ENCODE measurements at regions not wholly inside any gene's neighbourhood (a gene's known extent, or its start where the extent isn't known, plus 50 kb on each side); places are given as distances from the start of the nearest gene placed in this dataset.
A peak's percentile ranks its signal among the peaks of the same experiment; 100 is the strongest.

DNA sequence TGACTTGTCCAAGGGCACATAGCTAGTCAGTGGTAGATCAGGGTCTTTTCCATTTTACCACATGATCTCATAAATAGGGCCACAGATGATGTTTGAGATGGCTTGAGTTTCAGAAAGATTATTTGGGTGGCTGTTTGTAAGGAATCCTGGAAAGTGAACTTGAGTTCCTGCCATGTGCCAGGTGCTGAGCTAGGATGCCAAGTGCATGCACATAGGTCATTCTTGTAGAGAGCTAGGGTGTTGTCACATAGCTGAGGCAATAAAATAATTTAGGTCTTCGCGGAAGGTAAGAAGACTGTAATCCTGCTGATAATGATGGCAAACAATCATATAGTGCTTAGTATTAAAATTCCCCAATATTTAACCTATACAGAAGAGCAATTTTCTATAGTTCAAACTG, 1162.6 kb upstream of the TENM4 start:
- Mint-ChIP-seq H3K4me3 (no peak overlapping the region), H3K27me3 (ENCODE audit: low read depth) (no peaks in the 10 kb centered on the region), H3K4me1 (peaks cover 14% of the 10 kb centered on the region), H3K36me3 (ENCODE audit: low read depth) (no peaks in the 10 kb centered on the region), H3K27ac (ENCODE audit: unreplicated experiment) (no peak overlapping the region), H3K9me3 (no peaks in the 10 kb centered on the region)
- no peak for DNase-seq (ENCODE audit: low read depth, low spot score)
- TF ChIP-seq, protein P1, sequence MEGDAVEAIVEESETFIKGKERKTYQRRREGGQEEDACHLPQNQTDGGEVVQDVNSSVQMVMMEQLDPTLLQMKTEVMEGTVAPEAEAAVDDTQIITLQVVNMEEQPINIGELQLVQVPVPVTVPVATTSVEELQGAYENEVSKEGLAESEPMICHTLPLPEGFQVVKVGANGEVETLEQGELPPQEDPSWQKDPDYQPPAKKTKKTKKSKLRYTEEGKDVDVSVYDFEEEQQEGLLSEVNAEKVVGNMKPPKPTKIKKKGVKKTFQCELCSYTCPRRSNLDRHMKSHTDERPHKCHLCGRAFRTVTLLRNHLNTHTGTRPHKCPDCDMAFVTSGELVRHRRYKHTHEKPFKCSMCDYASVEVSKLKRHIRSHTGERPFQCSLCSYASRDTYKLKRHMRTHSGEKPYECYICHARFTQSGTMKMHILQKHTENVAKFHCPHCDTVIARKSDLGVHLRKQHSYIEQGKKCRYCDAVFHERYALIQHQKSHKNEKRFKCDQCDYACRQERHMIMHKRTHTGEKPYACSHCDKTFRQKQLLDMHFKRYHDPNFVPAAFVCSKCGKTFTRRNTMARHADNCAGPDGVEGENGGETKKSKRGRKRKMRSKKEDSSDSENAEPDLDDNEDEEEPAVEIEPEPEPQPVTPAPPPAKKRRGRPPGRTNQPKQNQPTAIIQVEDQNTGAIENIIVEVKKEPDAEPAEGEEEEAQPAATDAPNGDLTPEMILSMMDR (conservative IDR thresholded peaks at IDR 0.05) = no peak

DNA sequence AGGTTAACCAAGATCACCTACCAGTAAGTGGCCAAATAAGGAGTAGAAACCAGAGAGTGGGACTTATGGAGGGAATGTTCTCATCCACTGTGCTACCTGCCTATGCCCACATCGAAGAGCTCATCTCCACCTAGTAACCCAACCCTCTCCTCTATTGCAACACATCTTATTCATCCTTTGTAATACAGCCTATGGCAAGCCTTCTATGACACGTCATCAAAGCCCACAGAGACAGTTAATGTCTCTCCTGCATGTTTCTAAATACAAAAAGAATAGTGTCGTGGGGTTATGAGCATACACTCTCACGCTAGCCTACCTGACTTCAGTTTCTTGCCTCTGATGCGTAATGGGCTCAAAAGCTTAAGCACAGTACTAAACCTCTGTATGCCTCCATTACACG, 1158.1 kb upstream of the TENM4 start:
- H3K36me3 Mint-ChIP-seq (ENCODE audit: low read depth) = no peaks in the 10 kb centered on the region
- H3K4me1 Mint-ChIP-seq = peaks cover 12% of the 10 kb centered on the region
- TF ChIP-seq, protein P1 (conservative IDR thresholded peaks at IDR 0.05) = no peak
- no peak overlapping the region for H3K27ac Mint-ChIP-seq (ENCODE audit: unreplicated experiment)
- peaks cover 2% of the 10 kb centered on the region for H3K9me3 Mint-ChIP-seq
- no peaks in the 10 kb centered on the region for H3K27me3 Mint-ChIP-seq (ENCODE audit: low read depth)
- no peak overlapping the region for H3K4me3 Mint-ChIP-seq
- DNase-seq (ENCODE audit: low read depth, low spot score) = no peak

DNA sequence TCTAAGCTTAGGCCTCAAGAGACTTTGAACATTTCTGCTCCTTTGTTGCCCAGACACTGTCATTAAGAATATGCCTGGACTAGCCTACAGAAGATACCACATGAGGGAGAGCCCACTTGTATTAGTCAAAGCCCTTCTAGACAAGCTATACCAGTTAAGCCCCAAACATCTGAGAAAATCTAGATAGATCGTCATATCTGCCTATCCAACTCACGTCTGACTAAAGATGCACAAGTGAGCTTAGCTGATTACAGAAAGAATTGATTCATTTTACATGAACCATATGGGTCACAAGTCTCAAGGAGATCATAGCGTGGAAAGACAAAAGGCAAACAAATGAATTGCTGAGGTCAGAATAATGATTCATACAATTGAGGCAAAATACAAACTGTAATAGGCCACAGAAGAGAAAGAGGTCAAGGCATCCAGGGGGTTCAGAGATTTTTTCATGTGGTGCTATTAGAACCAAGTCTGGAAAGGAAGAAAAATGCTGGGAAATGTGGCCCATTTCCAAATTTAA, 1155.5 kb upstream of the TENM4 start:
- no peak overlapping the region for H3K4me3 Mint-ChIP-seq
- DNase-seq (ENCODE audit: low read depth, low spot score) = no peak
- no peaks in the 10 kb centered on the region for H3K27me3 Mint-ChIP-seq (ENCODE audit: low read depth)
- H3K4me1 Mint-ChIP-seq = peaks cover 28% of the 10 kb centered on the region
- no peak overlapping the region for H3K27ac Mint-ChIP-seq (ENCODE audit: unreplicated experiment)
- peaks cover 2% of the 10 kb centered on the region for H3K9me3 Mint-ChIP-seq
- TF ChIP-seq, protein P1 (conservative IDR thresholded peaks at IDR 0.05) = no peak
- no peaks in the 10 kb centered on the region for H3K36me3 Mint-ChIP-seq (ENCODE audit: low read depth)

DNA sequence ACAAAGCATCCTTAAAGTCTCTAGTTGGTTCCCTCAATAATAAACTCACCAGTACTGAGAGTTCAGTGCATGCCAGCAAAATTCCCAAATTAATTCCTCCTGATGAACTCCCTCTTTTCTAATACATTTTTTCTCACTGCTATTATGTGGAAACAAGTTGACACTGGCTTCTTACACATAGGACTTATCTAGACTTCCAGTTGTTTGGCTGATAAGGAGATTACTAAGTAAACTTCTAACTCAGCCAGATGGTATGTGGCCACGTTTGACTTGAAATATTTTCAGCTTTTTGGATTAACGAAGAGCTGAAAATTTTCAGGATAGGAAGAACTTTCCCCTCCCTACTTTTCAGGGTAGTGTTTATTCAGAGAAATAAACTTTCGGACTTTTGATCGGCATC, 1154.2 kb upstream of the TENM4 start:
- no peak overlapping the region for H3K27ac Mint-ChIP-seq (ENCODE audit: unreplicated experiment)

DNA sequence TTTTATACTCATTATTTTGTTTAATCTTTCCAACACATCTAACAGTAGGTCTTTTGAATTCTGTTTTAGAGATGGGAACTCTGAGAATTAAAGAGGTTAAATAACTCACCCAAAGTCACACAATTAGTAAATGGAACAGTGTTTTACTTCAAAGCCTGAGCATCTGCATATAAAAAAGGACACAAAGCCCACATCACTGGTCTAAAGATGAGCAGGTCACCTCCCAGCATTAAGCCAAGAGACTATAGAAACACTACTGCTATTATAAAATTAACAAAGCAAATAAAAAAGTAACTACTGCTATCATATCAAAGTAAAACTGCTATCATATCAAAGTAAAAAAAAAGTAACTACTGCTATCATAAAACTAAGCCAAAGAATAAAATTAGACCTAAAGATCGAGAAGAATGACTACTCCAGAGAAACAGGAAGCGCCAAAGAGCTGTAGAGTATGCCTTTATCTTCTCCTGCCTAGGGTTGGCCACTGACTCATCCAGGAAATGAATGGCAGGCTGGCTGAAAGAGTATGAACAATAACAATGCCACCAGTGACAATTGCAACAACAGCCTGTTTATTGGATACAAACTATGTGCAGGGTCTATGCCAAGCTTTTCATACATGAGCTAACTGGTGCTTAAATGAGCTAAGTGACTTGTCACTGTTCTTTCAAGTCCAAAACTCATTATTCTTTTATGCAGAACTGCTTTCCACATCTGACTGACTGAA, 1153.0 kb upstream of the TENM4 start:
- Mint-ChIP-seq H3K9me3 (peaks cover 7% of the 10 kb centered on the region), H3K27ac (ENCODE audit: unreplicated experiment) (peak overlapping the region; percentile 47), H3K27me3 (ENCODE audit: low read depth) (no peaks in the 10 kb centered on the region), H3K4me1 (peaks cover 28% of the 10 kb centered on the region), H3K4me3 (peak overlapping the region; percentile 55), H3K36me3 (ENCODE audit: low read depth) (no peaks in the 10 kb centered on the region)
- TF ChIP-seq, protein P1 (conservative IDR thresholded peaks at IDR 0.05) = no peak
- DNase-seq (ENCODE audit: low read depth, low spot score) = no peak

More for the DNA sequence above, 1154.2 kb upstream of the TENM4 start:
- Mint-ChIP-seq H3K4me1 (peaks cover 28% of the 10 kb centered on the region), H3K36me3 (ENCODE audit: low read depth) (no peaks in the 10 kb centered on the region), H3K9me3 (peaks cover 7% of the 10 kb centered on the region), H3K27me3 (ENCODE audit: low read depth) (no peaks in the 10 kb centered on the region), H3K4me3 (no peak overlapping the region)
- no peak for DNase-seq (ENCODE audit: low read depth, low spot score)
- TF ChIP-seq, protein P1 (conservative IDR thresholded peaks at IDR 0.05) = no peak

Measured in neural crest cell (in vitro differentiated cells).